ENCODE measurements at regions not wholly inside any gene's neighbourhood (a gene's known extent, or its start where the extent isn't known, plus 50 kb on each side); places are given as distances from the start of the nearest gene placed in this dataset.
"Not testable (repeated sequence)": the region's sequence is repeated elsewhere in the genome, so short reads cannot be mapped to it uniquely, and the experiment has no call there.

DNA sequence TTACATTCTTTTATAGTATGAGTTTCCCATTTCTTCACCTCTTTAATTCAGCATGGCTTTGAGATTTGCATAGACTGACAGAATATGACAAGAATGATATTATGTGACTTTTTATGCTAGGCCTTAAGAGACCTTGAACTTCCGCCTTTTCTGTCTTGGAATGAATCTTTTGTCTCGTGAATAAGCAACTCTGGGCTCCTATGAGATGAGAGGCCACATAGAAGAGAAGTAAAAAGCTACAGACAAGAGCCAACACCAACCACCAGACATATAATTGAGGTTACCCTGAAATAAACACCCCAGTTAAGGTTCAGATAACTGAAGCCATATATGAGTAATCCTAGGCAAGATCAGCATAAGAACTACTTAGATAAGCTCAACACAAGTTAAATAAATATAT, 600.8 kb downstream of the MEI4 start:
- DNase-seq (ENCODE audit: low read depth in 1 of 2, low spot score in 1 of 2), result no peak
- H3K27me3 ChIP-seq (ENCODE audit: insufficient read depth, poor library complexity, severe bottlenecking), result no peaks in the 10 kb centered on the region
- H3K27ac ChIP-seq (replicated peaks), result no peak overlapping the region
- TF ChIP-seq POLR2AphosphoS5 (IDR thresholded peaks at IDR 0.05; ENCODE audit: low read depth), result no peak
- no peak overlapping the region for H3K4me3 ChIP-seq (replicated peaks; ENCODE audit: insufficient read depth, low read length)

DNA sequence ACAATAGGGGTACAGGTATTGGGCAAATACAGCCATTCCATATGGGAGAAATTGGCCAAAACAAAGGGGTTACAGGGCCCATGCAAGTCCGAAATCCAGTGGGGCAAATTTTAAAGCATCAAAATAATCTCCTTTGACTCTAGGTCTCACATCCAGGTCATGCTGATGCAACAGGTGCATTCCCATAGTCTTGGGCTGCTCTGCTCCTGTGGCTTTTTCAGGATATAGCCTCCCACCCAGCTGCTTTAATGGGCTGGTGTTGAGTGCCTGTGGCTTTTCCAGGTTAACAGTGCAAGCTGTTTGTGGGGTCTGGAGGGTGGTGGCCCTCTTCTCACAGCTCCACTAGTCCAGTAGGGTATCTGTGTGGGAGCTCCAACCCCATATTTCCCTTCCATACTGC, 607.1 kb downstream of the MEI4 start:
- H3K4me3 ChIP-seq (replicated peaks; ENCODE audit: insufficient read depth, low read length), result no peak overlapping the region
- DNase-seq (ENCODE audit: low read depth in 1 of 2, low spot score in 1 of 2), result no peak
- TF ChIP-seq, protein P1, sequence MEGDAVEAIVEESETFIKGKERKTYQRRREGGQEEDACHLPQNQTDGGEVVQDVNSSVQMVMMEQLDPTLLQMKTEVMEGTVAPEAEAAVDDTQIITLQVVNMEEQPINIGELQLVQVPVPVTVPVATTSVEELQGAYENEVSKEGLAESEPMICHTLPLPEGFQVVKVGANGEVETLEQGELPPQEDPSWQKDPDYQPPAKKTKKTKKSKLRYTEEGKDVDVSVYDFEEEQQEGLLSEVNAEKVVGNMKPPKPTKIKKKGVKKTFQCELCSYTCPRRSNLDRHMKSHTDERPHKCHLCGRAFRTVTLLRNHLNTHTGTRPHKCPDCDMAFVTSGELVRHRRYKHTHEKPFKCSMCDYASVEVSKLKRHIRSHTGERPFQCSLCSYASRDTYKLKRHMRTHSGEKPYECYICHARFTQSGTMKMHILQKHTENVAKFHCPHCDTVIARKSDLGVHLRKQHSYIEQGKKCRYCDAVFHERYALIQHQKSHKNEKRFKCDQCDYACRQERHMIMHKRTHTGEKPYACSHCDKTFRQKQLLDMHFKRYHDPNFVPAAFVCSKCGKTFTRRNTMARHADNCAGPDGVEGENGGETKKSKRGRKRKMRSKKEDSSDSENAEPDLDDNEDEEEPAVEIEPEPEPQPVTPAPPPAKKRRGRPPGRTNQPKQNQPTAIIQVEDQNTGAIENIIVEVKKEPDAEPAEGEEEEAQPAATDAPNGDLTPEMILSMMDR (IDR thresholded peaks at IDR 0.05; ENCODE audit: insufficient read depth, low read length), result no peak
- TF ChIP-seq, protein P2, sequence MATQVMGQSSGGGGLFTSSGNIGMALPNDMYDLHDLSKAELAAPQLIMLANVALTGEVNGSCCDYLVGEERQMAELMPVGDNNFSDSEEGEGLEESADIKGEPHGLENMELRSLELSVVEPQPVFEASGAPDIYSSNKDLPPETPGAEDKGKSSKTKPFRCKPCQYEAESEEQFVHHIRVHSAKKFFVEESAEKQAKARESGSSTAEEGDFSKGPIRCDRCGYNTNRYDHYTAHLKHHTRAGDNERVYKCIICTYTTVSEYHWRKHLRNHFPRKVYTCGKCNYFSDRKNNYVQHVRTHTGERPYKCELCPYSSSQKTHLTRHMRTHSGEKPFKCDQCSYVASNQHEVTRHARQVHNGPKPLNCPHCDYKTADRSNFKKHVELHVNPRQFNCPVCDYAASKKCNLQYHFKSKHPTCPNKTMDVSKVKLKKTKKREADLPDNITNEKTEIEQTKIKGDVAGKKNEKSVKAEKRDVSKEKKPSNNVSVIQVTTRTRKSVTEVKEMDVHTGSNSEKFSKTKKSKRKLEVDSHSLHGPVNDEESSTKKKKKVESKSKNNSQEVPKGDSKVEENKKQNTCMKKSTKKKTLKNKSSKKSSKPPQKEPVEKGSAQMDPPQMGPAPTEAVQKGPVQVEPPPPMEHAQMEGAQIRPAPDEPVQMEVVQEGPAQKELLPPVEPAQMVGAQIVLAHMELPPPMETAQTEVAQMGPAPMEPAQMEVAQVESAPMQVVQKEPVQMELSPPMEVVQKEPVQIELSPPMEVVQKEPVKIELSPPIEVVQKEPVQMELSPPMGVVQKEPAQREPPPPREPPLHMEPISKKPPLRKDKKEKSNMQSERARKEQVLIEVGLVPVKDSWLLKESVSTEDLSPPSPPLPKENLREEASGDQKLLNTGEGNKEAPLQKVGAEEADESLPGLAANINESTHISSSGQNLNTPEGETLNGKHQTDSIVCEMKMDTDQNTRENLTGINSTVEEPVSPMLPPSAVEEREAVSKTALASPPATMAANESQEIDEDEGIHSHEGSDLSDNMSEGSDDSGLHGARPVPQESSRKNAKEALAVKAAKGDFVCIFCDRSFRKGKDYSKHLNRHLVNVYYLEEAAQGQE (IDR thresholded peaks at IDR 0.05; ENCODE audit: insufficient replicate concordance, low read depth), result no peak
- TF ChIP-seq POLR2AphosphoS5 (IDR thresholded peaks at IDR 0.05; ENCODE audit: low read depth), result no peak
- no peak for TF ChIP-seq GABPA (IDR thresholded peaks at IDR 0.05; ENCODE audit: low read depth)
- no peak for TF ChIP-seq SPI1 (IDR thresholded peaks at IDR 0.05; ENCODE audit: borderline replicate concordance, low read depth)
- no peaks in the 10 kb centered on the region for H3K27me3 ChIP-seq (ENCODE audit: insufficient read depth, poor library complexity, severe bottlenecking)
- H3K27ac ChIP-seq (replicated peaks), result no peak overlapping the region

DNA sequence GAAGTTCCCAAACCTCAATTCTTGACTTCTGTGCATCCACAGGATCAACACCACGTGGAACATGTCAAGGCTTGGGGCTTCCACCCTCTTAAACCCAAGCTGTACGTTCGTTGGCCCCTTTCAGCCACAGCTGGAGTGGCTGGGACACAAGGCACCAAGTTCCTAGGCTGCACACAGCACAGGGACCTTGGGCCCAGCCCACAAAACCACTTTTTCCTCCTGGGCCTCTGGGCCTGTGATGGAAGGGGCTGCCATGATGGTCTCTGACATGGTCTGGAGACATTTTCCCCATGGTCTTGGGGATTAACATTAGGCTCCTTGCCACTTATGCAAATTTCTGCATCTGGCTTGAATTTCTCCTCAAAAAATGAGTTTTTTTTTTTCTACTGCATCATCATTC, 606.9 kb upstream of the IRAK1BP1 start:
- not testable (repeated sequence) for H3K27ac ChIP-seq (replicated peaks); H3K4me3 ChIP-seq (replicated peaks; ENCODE audit: insufficient read depth, low read length); H3K27me3 ChIP-seq (ENCODE audit: insufficient read depth, poor library complexity, severe bottlenecking); DNase-seq (ENCODE audit: low read depth in 1 of 2, low spot score in 1 of 2)

DNA sequence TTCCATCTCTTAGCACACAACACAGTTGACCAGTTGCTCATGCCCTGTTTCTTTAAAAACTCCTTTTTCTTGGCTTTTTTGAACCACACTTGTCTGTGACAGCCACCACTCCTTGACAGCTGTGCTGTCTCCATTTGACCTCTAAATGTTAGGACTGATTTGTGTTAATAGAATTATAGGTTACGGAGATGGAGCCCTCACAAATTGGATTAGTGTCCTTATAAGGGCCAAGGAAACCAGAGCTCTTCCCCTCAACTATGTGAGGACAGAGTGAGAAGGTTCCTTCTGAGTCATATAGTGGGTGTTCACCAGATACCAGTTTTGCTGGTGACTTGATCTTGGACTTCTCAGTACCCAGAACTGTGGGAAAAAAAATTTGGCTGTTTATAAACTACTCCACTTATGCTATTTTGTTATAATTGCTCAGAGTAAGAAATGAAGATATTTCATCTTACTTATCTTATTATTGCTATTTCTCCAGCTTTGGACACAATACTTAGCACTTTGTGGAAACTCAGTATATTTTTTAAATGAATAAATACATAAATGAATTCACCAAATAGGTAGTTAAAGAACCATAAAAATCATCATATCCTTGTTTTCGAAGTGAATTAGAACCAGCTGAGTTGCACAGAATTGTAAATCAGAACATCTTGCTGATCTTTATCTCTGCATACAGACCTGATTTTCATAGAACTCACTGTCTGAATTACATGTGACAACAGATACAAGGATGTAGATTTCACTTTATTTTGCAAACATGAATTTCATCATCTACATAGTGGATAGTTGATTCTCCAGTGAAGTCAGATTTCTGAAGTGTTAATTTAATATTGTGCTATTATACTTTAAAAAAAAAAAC, 598.5 kb upstream of the IRAK1BP1 start:
- Histone ChIP-seq H3K27me3 (ENCODE audit: insufficient read depth, poor library complexity, severe bottlenecking) (no peaks in the 10 kb centered on the region), H3K4me3 (replicated peaks; ENCODE audit: insufficient read depth, low read length) (no peak overlapping the region), H3K27ac (replicated peaks) (no peak overlapping the region)
- no peak for DNase-seq (ENCODE audit: low read depth in 1 of 2, low spot score in 1 of 2)
- TF ChIP-seq SPI1 (IDR thresholded peaks at IDR 0.05; ENCODE audit: borderline replicate concordance, low read depth) (no peak), GABPA (IDR thresholded peaks at IDR 0.05; ENCODE audit: low read depth) (no peak), POLR2AphosphoS5 (IDR thresholded peaks at IDR 0.05; ENCODE audit: low read depth) (no peak)
- TF ChIP-seq, protein P2 (IDR thresholded peaks at IDR 0.05; ENCODE audit: insufficient replicate concordance, low read depth), result no peak
- TF ChIP-seq, protein P1 (IDR thresholded peaks at IDR 0.05; ENCODE audit: insufficient read depth, low read length), result no peak

DNA sequence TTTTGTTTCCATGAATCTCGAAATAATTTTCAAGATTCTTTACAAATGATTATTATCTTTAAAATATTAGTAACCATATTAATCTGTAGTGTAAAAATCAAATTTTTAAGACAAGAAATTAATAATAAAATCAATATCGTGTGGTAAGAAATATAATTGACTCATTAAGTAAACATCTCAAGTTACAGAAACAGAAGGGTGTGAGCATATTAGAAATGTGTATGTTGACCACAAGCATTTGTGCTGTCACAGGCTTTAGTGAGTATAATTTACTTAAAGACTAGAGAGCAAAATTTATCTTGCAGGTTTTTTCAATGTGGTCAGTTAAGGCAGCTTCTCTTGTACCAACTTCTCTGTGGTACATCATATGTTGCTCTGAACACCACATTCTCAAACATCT, 566.5 kb upstream of the IRAK1BP1 start:
- Histone ChIP-seq H3K4me3 (replicated peaks; ENCODE audit: insufficient read depth, low read length) (no peak overlapping the region), H3K27me3 (ENCODE audit: insufficient read depth, poor library complexity, severe bottlenecking) (no peaks in the 10 kb centered on the region), H3K27ac (replicated peaks) (no peak overlapping the region)
- no peak for DNase-seq (ENCODE audit: low read depth in 1 of 2, low spot score in 1 of 2)
- no peak for TF ChIP-seq SPI1 (IDR thresholded peaks at IDR 0.05; ENCODE audit: borderline replicate concordance, low read depth)
- TF ChIP-seq, protein P2 (IDR thresholded peaks at IDR 0.05; ENCODE audit: insufficient replicate concordance, low read depth), result no peak
- no peak for TF ChIP-seq GABPA (IDR thresholded peaks at IDR 0.05; ENCODE audit: low read depth)
- TF ChIP-seq, protein P1 (IDR thresholded peaks at IDR 0.05; ENCODE audit: insufficient read depth, low read length), result no peak
- no peak for TF ChIP-seq POLR2AphosphoS5 (IDR thresholded peaks at IDR 0.05; ENCODE audit: low read depth)
